Endothelial cell of umbilical vein (primary cell): ENCODE measurements at regions not wholly inside any gene's neighbourhood (a gene's known extent, or its start where the extent isn't known, plus 50 kb on each side); places are given as distances from the start of the nearest gene placed in this dataset.

Source experiments
- BruUV-seq: library from RNA; stranded (reverse); fragments of 400-500 nt; replicated peaks from 2 replicates; lab custom pipeline; 2021; lab: Mats Ljungman, UMichigan
- CTCF ChIA-PET: fragments of 300-600, 350-600 bp; sonication (Branson Sonifier 250); formaldehyde crosslinking; loops from one replicate; lab custom pipeline; 2021; ENCODE audit warnings: antibody characterized with exemption, inconsistent platforms; lab: Charles Lee
- POLR2A ChIA-PET: fragments of 300-600, 350-600 bp; sonication (Branson Sonifier 250); formaldehyde crosslinking; loops from one replicate; lab custom pipeline; 2021; ENCODE audit warnings: antibody characterized with exemption, inconsistent platforms; lab: Charles Lee
- DNase-seq: peaks from one replicate; pipeline ENCODE4 v3.0.0-alpha.2; 2011; ENCODE audit warnings: low read depth, low spot score
- FAIRE-seq: peaks from 2 replicates; lab custom pipeline; 2011; peaks lifted over from hg19 to GRCh38; lab: Jason Lieb, UNC
- H2AFZ ChIP-seq: 2 replicates; pipeline ENCODE4 v1.6.0; 2012; ENCODE audit warnings: low read depth, low read length, control low read depth, inconsistent platforms
- H3K27ac ChIP-seq: 2 replicates; pipeline ENCODE4 v1.5.1; 2011; ENCODE audit warnings: low read depth, mild to moderate bottlenecking, control low read depth, low read length, moderate library complexity; ENCODE audit not compliant: insufficient read depth
- H3K27me3 ChIP-seq, 2 experiments: 2 replicates each; pipeline versions ENCODE4 v1.6.0 to v1.6.1; 2011; ENCODE audit warnings: low read length in 2 of 2, mixed read lengths in 1 of 2; ENCODE audit not compliant: control insufficient read depth in 2 of 2, insufficient read depth in 2 of 2
- H3K36me3 ChIP-seq, 2 experiments: 2 replicates in 1 of 2; 3 replicates in 1 of 2; pipeline ENCODE4 v1.5.1; 2011; ENCODE audit warnings: low read length in 2 of 2, mild to moderate bottlenecking in 1 of 2, moderate library complexity in 1 of 2; ENCODE audit not compliant: control insufficient read depth in 2 of 2, insufficient read depth in 2 of 2; ENCODE audit errors: extremely low read depth in 1 of 2
- H3K4me1 ChIP-seq: 3 replicates; pipeline ENCODE4 v1.5.1; 2011; ENCODE audit warnings: mild to moderate bottlenecking, low read length; ENCODE audit not compliant: control insufficient read depth, insufficient read depth; ENCODE audit errors: extremely low read depth
- H3K4me2 ChIP-seq: 2 replicates; pipeline ENCODE4 v1.6.1; 2011; ENCODE audit warnings: low read length, control low read depth, mixed read lengths; ENCODE audit not compliant: insufficient read depth
- H3K4me3 ChIP-seq, 3 experiments: fragments of 200-600 bp in 1 of 3; sonication (generic), shearing (Covaris generic) in 1 of 3; replicated peaks in 1 of 3; 2 replicates each; pipeline ENCODE4 v1.5.1; 2011 to 2016; ENCODE audit warnings: control low read depth in 3 of 3, low read length in 3 of 3, mild to moderate bottlenecking in 2 of 3, inconsistent platforms in 1 of 3, low read depth in 1 of 3, moderate library complexity in 1 of 3; ENCODE audit not compliant: insufficient read depth in 1 of 3
- H3K79me2 ChIP-seq: 2 replicates; pipeline ENCODE4 v1.6.0; 2012; ENCODE audit warnings: low read length, inconsistent platforms; ENCODE audit not compliant: control insufficient read depth, insufficient read depth
- H3K9ac ChIP-seq: replicated peaks from 2 replicates; pipeline ENCODE3; 2011; ENCODE audit warnings: low read length, control low read depth; ENCODE audit not compliant: insufficient read depth; ENCODE audit errors: extremely low read depth
- H3K9me1 ChIP-seq: replicated peaks from 3 replicates; pipeline ENCODE4 v1.6.0; 2011; ENCODE audit warnings: mild to moderate bottlenecking, low read length; ENCODE audit not compliant: control insufficient read depth, insufficient read depth; ENCODE audit errors: extremely low read depth
- H3K9me3 ChIP-seq: replicated peaks from 2 replicates; pipeline ENCODE4 v1.5.1; 2012; ENCODE audit warnings: low read length, inconsistent platforms; ENCODE audit not compliant: control insufficient read depth, insufficient read depth
- H4K20me1 ChIP-seq: replicated peaks from 2 replicates; pipeline ENCODE3; 2011; ENCODE audit warnings: mild to moderate bottlenecking, low read length; ENCODE audit not compliant: control insufficient read depth, insufficient read depth; ENCODE audit errors: extremely low read depth
- CTCF ChIP-seq, 2 donors: IDR thresholded peaks; 1 replicate in 1 of 2; 2 replicates in 1 of 2; pipeline ENCODE4 v1.5.1; 2011; ENCODE audit warnings: low read length in 2 of 2, mild to moderate bottlenecking in 2 of 2, moderate library complexity in 2 of 2, control low read depth in 1 of 2, inconsistent platforms in 1 of 2, low read depth in 1 of 2; ENCODE audit not compliant: insufficient read depth in 1 of 2; ENCODE audit errors: extremely low read depth in 1 of 2
- EZH2 ChIP-seq: IDR thresholded peaks from 2 replicates; pipeline ENCODE4 v1.6.1; 2012; ENCODE audit warnings: borderline replicate concordance, low read depth, mild to moderate bottlenecking, moderate library complexity, low read length, inconsistent platforms; ENCODE audit not compliant: severe bottlenecking
- FOS ChIP-seq: IDR thresholded peaks from 2 replicates; pipeline ENCODE4 v1.6.1; 2011; ENCODE audit warnings: mild to moderate bottlenecking, low read length, moderate library complexity, borderline replicate concordance; ENCODE audit not compliant: insufficient read depth
- GATA2 ChIP-seq: IDR thresholded peaks from 2 replicates; pipeline ENCODE4 v1.7.0; 2011; ENCODE audit warnings: low read depth, mild to moderate bottlenecking, moderate library complexity, mixed read lengths, low read length; ENCODE audit not compliant: insufficient read length, insufficient read depth
- JUN ChIP-seq: IDR thresholded peaks from 2 replicates; pipeline ENCODE4 v1.6.1; 2011; ENCODE audit warnings: borderline replicate concordance, low read depth; ENCODE audit not compliant: insufficient read length, insufficient read depth
- MAX ChIP-seq: IDR thresholded peaks from 2 replicates; pipeline ENCODE4 v1.6.1; 2011; ENCODE audit not compliant: insufficient read depth, insufficient read length
- MYC ChIP-seq: IDR thresholded peaks from one replicate; pipeline ENCODE4 v1.6.1; 2011; ENCODE audit warnings: mild to moderate bottlenecking, low read depth, low read length
- POLR2A ChIP-seq: IDR thresholded peaks from 2 replicates; pipeline ENCODE4 v1.6.1; 2012; ENCODE audit warnings: low read depth, mild to moderate bottlenecking, control low read depth, low read length
- POLR2AphosphoS5 ChIP-seq: IDR thresholded peaks from 2 replicates; pipeline ENCODE4 v1.6.1; 2012; ENCODE audit warnings: low read depth, mild to moderate bottlenecking, control low read depth, low read length, moderate library complexity; ENCODE audit not compliant: insufficient read depth
- dilution Hi-C: fragments of 300-500 bp; cut with MboI; formaldehyde crosslinking; loops from one replicate; pipeline ENCODE4 v1.15.0; 2019; ENCODE audit warnings: low sequenced_read_pairs; ENCODE audit not compliant: extremely low pct_ligation_motif_present
- intact Hi-C: fragments of 100-400 bp; cut with micrococcal nuclease; formaldehyde crosslinking; loops from one replicate; pipeline ENCODE4 v1.10.0; 2022

- ChIA-PET POLR2A (no interaction called here), CTCF (interaction anchor here (1.4 to 3.1 kb wide), 7 partner anchors 14 to 625 kb away, joined by 3 to 14 read pairs (median 5); no protein-coding TSS in a partner anchor)
- H3K4me2 ChIP-seq, result no peak overlapping the region
- no peak overlapping the region for H3K9ac ChIP-seq
- H3K27me3 ChIP-seq, result no peaks in the 10 kb centered on the region
- dilution Hi-C loops (no loop called here), intact Hi-C loops (loop anchor here (5.0 kb wide), 1 partner anchor 88 kb away; no protein-coding TSS in a partner anchor)
- H3K79me2 ChIP-seq, result no peaks in the 10 kb centered on the region
- no peaks in the 10 kb centered on the region for H4K20me1 ChIP-seq
- TF ChIP-seq EZH2 (no peak), MAX (no peak), JUN (no peak), POLR2AphosphoS5 (no peak), MYC (no peak), CTCF (IDR thresholded peaks at IDR 0.05; ENCODE audit: extremely low read depth in 1 of 2, insufficient read depth in 1 of 2, low read depth in 1 of 2, low read length in 2 of 2) (no peak), POLR2A (no peak), FOS (no peak), GATA2 (no peak)
- H3K4me3 ChIP-seq, result no peak overlapping the region
- H2AFZ ChIP-seq, result no peak overlapping the region
- no peaks in the 10 kb centered on the region for H3K9me3 ChIP-seq
- no peak overlapping the region for H3K27ac ChIP-seq
- H3K4me1 ChIP-seq, result peaks cover 9% of the 10 kb centered on the region
- H3K9me1 ChIP-seq, result no peaks in the 10 kb centered on the region
- no TSS peak for BruUV-seq
- FAIRE-seq (no peak), DNase-seq (no peak)
- H3K36me3 ChIP-seq, result no peaks in the 10 kb centered on the region
These were observed 127.8 kb downstream of the C16orf95 start for GRCh38 chr16:87189426-87189825.
